ENCODE measurements at regions not wholly inside any gene's neighbourhood (a gene's known extent, or its start where the extent isn't known, plus 50 kb on each side); places are given as distances from the start of the nearest gene placed in this dataset.
A peak's percentile ranks its signal among the peaks of the same experiment; 100 is the strongest.

GRCh38 chr12:16136219-16136988, 141.1 kb downstream of the SLC15A5 start:
- DNase-seq: no peak

GRCh38 chr12:16135323-16135722, 142.2 kb downstream of the SLC15A5 start:
- no peak for DNase-seq

GRCh38 chr12:16130343-16130742, 147.1 kb downstream of the SLC15A5 start:
- no peak for DNase-seq

- DNase-seq: no peak
Observed at GRCh38 chr12:16121953-16122352, 155.5 kb downstream of the SLC15A5 start.

- DNase-seq: no peak
Observed at GRCh38 chr12:16119618-16120415, 157.7 kb downstream of the SLC15A5 start.

- no peak for DNase-seq
Observed at GRCh38 chr12:16118586-16118985, 158.9 kb downstream of the SLC15A5 start.

- peak; percentile 78 to 88 for DNase-seq
Observed at GRCh38 chr12:16112612-16113560, 164.6 kb downstream of the SLC15A5 start.

- no peak for DNase-seq
Observed at GRCh38 chr12:16112130-16112529, 165.4 kb downstream of the SLC15A5 start.

GRCh38 chr12:16110596-16110995, 166.9 kb downstream of the SLC15A5 start:
- no peak for DNase-seq

- DNase-seq: no peak
Observed at GRCh38 chr12:16103851-16104250, 173.6 kb downstream of the SLC15A5 start.

- no peak for DNase-seq
Observed at GRCh38 chr12:16100206-16100605, 177.3 kb downstream of the SLC15A5 start.

GRCh38 chr12:16096273-16096849, 181.1 kb downstream of the SLC15A5 start:
- DNase-seq: no peak

- DNase-seq: no peak
Observed at GRCh38 chr12:16095531-16096110, 181.9 kb downstream of the SLC15A5 start.

GRCh38 chr12:16094437-16094836, 183.0 kb downstream of the SLC15A5 start:
- DNase-seq: no peak

- no peak for DNase-seq
Observed at GRCh38 chr12:16093825-16094224, 182.7 kb downstream of the DERA start.

GRCh38 chr12:16090974-16091373, 179.8 kb downstream of the DERA start:
- DNase-seq: no peak

- no peak for DNase-seq
Observed at GRCh38 chr12:16088421-16088820, 177.3 kb downstream of the DERA start.
